Subcutaneous abdominal adipose tissue (tissue), 5 donors: ENCODE measurements at regions not wholly inside any gene's neighbourhood (a gene's known extent, or its start where the extent isn't known, plus 50 kb on each side); places are given as distances from the start of the nearest gene placed in this dataset.
A peak's percentile ranks its signal among the peaks of the same experiment; 100 is the strongest.

Source experiments
- H3K27ac ChIP-seq: one replicate; pipeline ENCODE4 v1.7.0; 2013; ENCODE audit warnings: low read depth, mild to moderate bottlenecking, inconsistent platforms, low read length, moderate library complexity
- H3K27me3 ChIP-seq, 5 donors: one replicate each; pipeline ENCODE4 v1.7.0; 2013; ENCODE audit warnings: low read length in 5 of 5, inconsistent platforms in 1 of 5; ENCODE audit not compliant: control insufficient read depth in 5 of 5, insufficient read depth in 4 of 5
- H3K36me3 ChIP-seq, 5 donors: one replicate each; pipeline ENCODE4 v1.7.0; 2013; ENCODE audit warnings: low read length in 5 of 5; ENCODE audit not compliant: control insufficient read depth in 5 of 5, insufficient read depth in 5 of 5
- H3K4me1 ChIP-seq, 5 donors: one replicate each; pipeline ENCODE4 v1.7.0; 2013; ENCODE audit warnings: low read length in 5 of 5, mild to moderate bottlenecking in 3 of 5, moderate library complexity in 1 of 5; ENCODE audit not compliant: control insufficient read depth in 5 of 5, insufficient read depth in 5 of 5
- H3K4me3 ChIP-seq, 5 donors: one replicate each; pipeline ENCODE4 v1.7.0; 2013; ENCODE audit warnings: low read length in 5 of 5, low read depth in 1 of 5
- H3K9ac ChIP-seq, 5 donors: one replicate each; pipeline ENCODE4 v1.7.0; 2013; ENCODE audit warnings: low read length in 5 of 5, mild to moderate bottlenecking in 4 of 5, moderate library complexity in 3 of 5
- H3K9me3 ChIP-seq, 5 donors: one replicate each; pipeline ENCODE4 v1.7.0; 2013; ENCODE audit warnings: low read length in 5 of 5; ENCODE audit not compliant: control insufficient read depth in 5 of 5
- donor health status: healthy.
- donor health status: healthy.
- donor health status: healthy.
- donor health status: healthy.
- donor health status: healthy.

DNA sequence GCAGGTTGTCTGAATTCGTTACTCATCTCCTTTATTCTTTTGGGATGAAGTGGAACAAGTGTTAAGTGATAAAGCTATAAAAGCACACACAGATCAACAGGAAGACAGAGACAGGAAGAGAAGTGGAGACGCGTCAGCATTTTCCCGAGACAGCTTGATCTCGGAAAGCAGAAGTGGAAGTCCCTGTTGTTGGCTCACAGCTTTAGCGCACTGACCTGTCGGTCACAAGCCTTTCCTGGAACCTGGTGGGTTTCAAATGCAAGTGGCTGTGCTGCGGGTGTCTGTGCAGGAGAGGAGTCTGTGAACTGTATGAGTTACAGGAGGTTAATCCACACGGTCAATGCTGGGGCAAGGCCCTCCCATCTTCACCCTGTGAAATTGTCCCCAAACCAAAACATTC lies 116.6 kb upstream of the PELI1 start:
- Histone ChIP-seq H3K9ac (peak overlapping the region in 1 of 5 donors; percentile 31), H3K36me3 (no peaks in the 10 kb centered on the region), H3K4me1 (peaks cover 2 to 55% (median 43%) of the 10 kb centered on the region in 5 donors), H3K27ac (peak overlapping the region; percentile 52), H3K9me3 (no peaks in the 10 kb centered on the region), H3K4me3 (peak overlapping the region in 1 of 5 donors; percentile 9), H3K27me3 (no peaks in the 10 kb centered on the region)

DNA sequence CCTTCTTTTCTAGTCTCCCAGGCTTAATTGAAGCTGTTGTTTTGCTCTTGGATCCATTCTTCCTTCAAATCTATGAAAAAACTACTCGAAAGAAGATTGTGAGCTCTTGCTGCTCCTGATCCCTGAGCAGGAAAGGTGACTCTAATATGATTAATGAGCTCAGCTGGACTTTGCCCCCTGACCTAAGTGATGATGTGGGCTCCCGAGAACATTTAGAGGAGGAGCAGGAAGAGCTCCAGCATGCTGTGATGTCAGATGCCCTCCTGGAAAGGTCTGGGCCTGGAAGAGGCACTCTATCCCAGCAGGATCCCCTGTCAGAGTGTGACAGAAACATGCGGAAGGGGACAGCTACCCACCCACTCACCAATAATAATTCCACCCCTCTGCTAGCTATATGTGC lies 117.9 kb upstream of the PELI1 start:
- H3K27ac ChIP-seq, result no peak overlapping the region
- H3K9me3 ChIP-seq, result no peaks in the 10 kb centered on the region
- H3K9ac ChIP-seq, result no peak overlapping the region
- H3K27me3 ChIP-seq, result no peaks in the 10 kb centered on the region
- no peak overlapping the region for H3K4me3 ChIP-seq
- no peaks in the 10 kb centered on the region for H3K36me3 ChIP-seq
- H3K4me1 ChIP-seq, result peaks cover 2 to 57% (median 43%) of the 10 kb centered on the region in 5 donors

DNA sequence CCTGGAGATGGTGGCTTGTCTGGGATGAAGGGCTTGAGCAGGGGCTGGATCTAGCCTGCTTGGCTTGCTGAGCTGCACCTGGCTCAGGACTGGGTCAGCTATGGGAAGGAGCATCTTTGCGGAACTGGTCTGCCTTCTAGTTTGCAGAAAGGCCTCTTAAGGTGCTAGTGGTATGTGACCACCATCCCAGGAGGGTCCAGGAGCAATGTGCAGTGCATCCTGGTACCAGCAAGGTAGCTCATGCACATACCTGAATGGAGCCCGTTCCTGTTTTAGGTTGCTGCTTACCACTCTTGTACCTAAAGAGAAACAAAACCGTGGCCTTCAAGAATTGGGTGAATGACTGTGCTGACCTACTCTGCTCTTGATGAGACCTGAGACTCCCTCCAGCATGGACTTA lies 118.6 kb upstream of the PELI1 start:
- H3K36me3 ChIP-seq, result no peaks in the 10 kb centered on the region
- H3K4me3 ChIP-seq, result no peak overlapping the region
- peaks cover 2 to 65% (median 48%) of the 10 kb centered on the region in 5 donors for H3K4me1 ChIP-seq
- H3K9me3 ChIP-seq, result no peaks in the 10 kb centered on the region
- H3K27me3 ChIP-seq, result no peaks in the 10 kb centered on the region
- no peak overlapping the region for H3K9ac ChIP-seq
- no peak overlapping the region for H3K27ac ChIP-seq

DNA sequence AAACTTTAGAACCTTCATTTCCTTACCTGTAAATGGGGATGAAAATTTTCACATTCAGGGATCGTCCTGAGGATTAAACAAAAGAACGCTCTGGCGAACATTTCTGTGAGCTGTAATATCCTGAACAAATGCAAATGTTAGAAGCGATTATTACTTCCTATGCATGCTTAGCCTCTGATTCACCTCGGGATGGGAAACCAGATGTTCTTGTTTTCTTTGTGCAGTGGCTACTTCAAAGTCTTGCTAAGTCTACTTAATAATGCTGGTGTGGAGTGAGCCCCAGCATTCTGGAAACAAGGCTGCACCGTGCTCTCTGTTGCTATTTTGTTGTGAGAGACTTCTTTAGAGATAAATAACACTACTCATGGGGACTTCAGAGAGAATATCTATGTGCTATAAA lies 119.1 kb upstream of the PELI1 start:
- peaks cover 2 to 68% (median 46%) of the 10 kb centered on the region in 5 donors for H3K4me1 ChIP-seq
- H3K36me3 ChIP-seq, result no peaks in the 10 kb centered on the region
- no peak overlapping the region for H3K27ac ChIP-seq

DNA sequence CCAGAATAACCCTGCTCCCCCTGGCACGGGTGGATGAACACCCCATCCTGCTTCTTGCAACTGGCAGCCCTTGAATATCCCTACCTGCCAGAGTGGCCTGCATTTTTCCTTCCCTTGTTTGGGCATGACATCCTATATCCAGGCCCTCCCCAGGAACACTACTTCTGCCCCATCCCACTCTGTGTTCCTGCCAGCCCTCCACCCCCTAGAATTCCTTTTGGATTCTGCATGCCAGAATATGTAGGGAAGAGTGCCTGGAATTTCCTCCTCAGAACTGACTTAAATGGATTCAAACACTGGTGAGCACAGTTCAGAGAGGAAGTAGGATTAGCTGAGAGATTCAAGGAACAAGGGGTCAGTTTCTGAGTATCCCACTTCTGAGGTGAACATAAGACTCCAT lies 123.5 kb upstream of the PELI1 start:
- no peak overlapping the region for H3K27ac ChIP-seq
- H3K4me1 ChIP-seq, result peaks cover under 1 to 31% (median 15%) of the 10 kb centered on the region in 5 donors

More for the DNA sequence above, 119.1 kb upstream of the PELI1 start:
- Histone ChIP-seq H3K27me3 (no peaks in the 10 kb centered on the region), H3K9ac (no peak overlapping the region), H3K9me3 (no peaks in the 10 kb centered on the region), H3K4me3 (no peak overlapping the region)

DNA sequence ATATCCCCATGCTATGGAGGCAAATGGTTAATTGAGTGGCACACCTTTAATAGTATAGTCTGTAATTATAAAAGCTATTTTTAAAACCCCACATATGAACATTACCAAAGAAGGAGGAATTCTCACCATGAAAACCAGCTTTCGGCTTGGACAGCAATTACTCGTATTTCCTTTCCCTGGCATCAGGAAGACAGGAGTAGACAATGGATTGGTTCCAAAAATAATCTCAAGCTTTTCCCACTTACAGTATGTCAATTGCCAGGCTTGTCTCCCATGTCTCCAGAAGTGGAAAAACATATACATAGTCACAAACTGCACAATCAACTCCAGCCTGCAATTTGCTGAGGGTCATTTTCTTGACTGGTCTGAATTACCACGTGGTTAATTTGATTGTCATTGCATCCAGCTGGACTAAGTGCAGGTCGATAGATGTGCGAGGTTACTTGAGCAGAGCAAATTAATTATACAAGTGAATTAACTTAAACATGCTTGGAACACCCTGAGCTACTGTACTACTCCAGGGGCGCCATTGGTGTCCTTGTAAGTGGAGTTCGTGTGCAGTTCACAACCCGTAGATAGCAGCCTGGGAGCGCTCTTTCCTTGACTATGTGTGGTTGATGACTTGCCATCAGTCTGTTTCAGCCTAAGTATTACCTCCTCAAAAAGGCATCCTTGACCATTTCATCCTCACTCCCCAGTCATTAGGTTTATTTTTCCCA lies 124.3 kb upstream of the PELI1 start:
- Histone ChIP-seq H3K27me3 (no peaks in the 10 kb centered on the region), H3K9me3 (peaks cover 0 to 7% (median 3%) of the 10 kb centered on the region in 5 donors), H3K36me3 (no peaks in the 10 kb centered on the region), H3K4me3 (no peak overlapping the region), H3K9ac (no peak overlapping the region), H3K27ac (no peak overlapping the region), H3K4me1 (peaks cover 5 to 31% (median 17%) of the 10 kb centered on the region in 5 donors)

More for the DNA sequence above, 123.5 kb upstream of the PELI1 start:
- H3K27me3 ChIP-seq, result no peaks in the 10 kb centered on the region
- no peak overlapping the region for H3K9ac ChIP-seq
- H3K9me3 ChIP-seq, result peaks cover 0 to 7% (median 3%) of the 10 kb centered on the region in 5 donors
- no peak overlapping the region for H3K4me3 ChIP-seq
- H3K36me3 ChIP-seq, result no peaks in the 10 kb centered on the region

DNA sequence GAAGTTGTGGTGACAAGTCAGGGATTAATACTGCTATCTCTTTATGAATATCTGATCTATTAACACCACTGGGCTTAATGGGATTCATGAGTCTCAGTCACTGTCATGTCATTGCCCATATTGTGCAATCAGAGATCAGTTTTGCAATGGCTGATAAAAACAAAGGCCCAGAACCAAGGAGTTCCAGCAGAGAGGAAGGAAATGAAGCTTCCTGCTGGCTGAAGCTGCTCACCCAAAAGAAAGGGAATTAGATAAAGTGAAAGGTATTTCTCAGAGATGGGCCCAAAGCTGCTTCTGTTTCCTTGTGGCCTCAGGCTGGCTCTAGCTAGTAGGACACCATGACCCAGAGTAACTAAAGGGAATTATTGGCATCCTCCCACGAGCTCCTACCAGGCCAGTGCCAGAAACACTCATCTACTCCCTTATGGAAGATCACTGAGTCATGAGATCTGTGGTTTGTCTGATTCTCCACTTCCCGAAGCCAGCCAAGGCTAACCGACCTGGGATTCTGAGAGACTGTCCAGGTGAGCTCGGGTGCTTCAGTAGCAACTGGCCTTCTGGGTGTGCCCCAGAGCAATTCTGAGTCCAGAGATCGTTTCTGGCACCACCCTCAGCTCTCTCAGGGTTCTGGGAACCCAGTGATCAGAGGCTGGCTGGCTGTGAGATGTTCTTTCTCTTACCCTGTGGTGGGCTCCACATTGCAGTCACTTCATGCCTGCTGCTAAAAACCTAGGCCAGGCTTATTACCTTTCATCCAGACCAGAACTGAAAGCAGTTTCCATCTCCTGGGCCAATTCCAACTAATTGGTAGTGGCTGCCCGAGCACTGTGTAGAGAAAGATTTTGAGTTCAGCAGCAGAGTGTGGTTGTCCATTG lies 129.5 kb upstream of the PELI1 start:
- Histone ChIP-seq H3K4me3 (peak overlapping the region in 2 of 5 donors; percentile 31 to 38), H3K27me3 (no peaks in the 10 kb centered on the region), H3K4me1 (peaks cover 14 to 28% (median 28%) of the 10 kb centered on the region in 5 donors), H3K9me3 (peaks cover 0 to 7% (median 3%) of the 10 kb centered on the region in 5 donors), H3K27ac (peak overlapping the region; percentile 65), H3K36me3 (no peaks in the 10 kb centered on the region), H3K9ac (peak overlapping the region in 3 of 5 donors; percentile 17 to 43 (median 37))

DNA sequence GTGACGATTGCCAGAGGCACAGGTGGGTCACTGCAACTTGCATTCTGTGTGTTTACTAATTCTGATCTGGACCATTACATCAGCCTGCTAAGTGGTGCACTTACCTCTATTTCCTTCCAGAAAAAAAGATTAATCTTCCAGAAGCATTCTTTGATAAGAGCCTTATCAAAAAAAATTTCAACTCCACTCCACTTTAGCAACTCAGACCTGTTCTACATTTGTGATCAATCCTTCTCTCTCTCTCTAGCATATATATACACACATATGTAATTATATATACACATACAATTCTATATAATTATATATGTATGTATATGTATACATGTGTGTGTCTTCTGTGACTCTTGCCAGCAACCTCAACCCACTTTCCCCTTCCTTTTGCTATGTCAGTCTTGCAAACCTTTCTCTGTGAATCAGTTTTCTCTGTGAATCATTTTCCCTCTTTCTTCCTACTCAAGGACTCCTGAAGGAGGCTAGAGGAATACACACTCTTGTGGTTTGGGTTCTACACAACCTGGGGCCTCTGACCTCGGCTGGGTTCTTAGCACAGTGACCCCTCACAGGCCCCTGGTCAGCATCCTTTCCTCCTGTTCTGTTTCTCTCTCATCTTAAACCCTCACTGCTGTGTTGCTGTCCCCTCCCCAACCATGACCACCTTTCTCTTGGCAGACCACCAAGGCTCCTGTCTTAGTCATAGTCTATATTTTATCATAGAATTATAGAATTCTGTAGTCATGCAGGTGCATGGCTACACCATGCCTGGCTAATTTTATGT lies 130.4 kb upstream of the PELI1 start:
- H3K9me3 ChIP-seq, result peaks cover 0 to 7% (median 3%) of the 10 kb centered on the region in 5 donors
- H3K27me3 ChIP-seq, result no peaks in the 10 kb centered on the region
- peaks cover 14 to 28% (median 27%) of the 10 kb centered on the region in 5 donors for H3K4me1 ChIP-seq
- H3K36me3 ChIP-seq, result no peaks in the 10 kb centered on the region
- H3K27ac ChIP-seq, result peak overlapping the region; percentile 65
- peak overlapping the region in 2 of 5 donors; percentile 31 to 38 for H3K4me3 ChIP-seq
- H3K9ac ChIP-seq, result peak overlapping the region in 4 of 5 donors; percentile 2 to 43 (median 27)

DNA sequence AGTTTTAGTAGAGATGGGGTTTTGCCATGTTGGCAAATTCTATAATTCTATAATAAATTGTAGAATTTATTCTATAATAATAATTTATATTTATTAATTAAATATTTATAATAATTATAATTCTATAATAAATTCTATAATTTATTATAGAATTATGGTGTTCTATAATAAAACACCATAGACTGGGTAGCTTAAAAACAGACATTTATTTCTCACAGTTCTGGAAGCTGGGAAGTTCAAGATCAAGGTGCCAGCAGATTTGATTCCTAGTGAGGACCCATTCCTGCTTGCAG lies 130.9 kb upstream of the PELI1 start:
- no peak overlapping the region for H3K27ac ChIP-seq
- no peak overlapping the region for H3K9ac ChIP-seq
- no peaks in the 10 kb centered on the region for H3K36me3 ChIP-seq
- peaks cover 14 to 28% (median 27%) of the 10 kb centered on the region in 5 donors for H3K4me1 ChIP-seq
- H3K9me3 ChIP-seq, result peaks cover 0 to 7% (median 3%) of the 10 kb centered on the region in 5 donors
- no peak overlapping the region for H3K4me3 ChIP-seq
- no peaks in the 10 kb centered on the region for H3K27me3 ChIP-seq
